WTC11 (cell line): ENCODE measurements at regions not wholly inside any gene's neighbourhood (a gene's known extent, or its start where the extent isn't known, plus 50 kb on each side); places are given as distances from the start of the nearest gene placed in this dataset.

Experiments used
- FOXJ3 ChIP-seq: sonication (generic); formaldehyde crosslinking; IDR thresholded peaks from 2 replicates; pipeline ENCODE4 v1.9.0; 2021; ENCODE audit warnings: missing genetic modification reagents, mild to moderate bottlenecking, borderline replicate concordance
- SMAD3 ChIP-seq: sonication (generic); formaldehyde crosslinking; IDR thresholded peaks from 2 replicates; pipeline ENCODE4 v1.8.0; 2022; ENCODE audit warnings: missing genetic modification reagents, mild to moderate bottlenecking, borderline replicate concordance
- ZNF138 ChIP-seq: sonication (generic); formaldehyde crosslinking; conservative IDR thresholded peaks from 2 replicates; pipeline ENCODE4 v1.8.1; 2022; ENCODE audit warnings: mild to moderate bottlenecking, moderate library complexity, missing genetic modification reagents
- TF ChIP-seq, protein P1 (sequence below): sonication (generic); formaldehyde crosslinking; IDR thresholded peaks from 2 replicates; pipeline ENCODE4 v1.8.1; 2023; ENCODE audit warnings: mild to moderate bottlenecking, moderate library complexity, missing genetic modification reagents
- TF ChIP-seq, protein P2 (sequence below): fragments of 200-600 bp; IDR thresholded peaks from 2 replicates; pipeline ENCODE4 v1.8.0; 2022; ENCODE audit warnings: antibody characterized with exemption

DNA sequence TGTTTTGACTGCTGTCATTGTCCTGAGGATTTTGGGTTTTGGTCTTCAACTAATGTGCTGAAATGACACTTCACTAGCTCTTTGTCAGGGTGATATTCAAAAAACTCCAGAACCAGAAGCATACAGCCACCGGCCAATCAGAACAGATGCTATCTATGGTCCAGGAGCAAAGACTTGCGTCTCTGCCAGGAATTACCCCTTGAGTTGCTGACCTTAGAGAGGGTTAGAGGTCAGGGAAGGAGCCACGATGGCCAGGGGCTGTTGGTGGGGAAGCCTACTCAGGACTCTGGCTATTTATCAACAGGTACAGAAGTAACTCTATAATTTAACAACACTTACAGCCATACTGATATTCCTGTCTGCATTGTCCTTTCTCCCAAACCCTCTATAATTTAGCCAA lies 356.8 kb downstream of the EFNA5 start:
- TF ChIP-seq, protein P1, sequence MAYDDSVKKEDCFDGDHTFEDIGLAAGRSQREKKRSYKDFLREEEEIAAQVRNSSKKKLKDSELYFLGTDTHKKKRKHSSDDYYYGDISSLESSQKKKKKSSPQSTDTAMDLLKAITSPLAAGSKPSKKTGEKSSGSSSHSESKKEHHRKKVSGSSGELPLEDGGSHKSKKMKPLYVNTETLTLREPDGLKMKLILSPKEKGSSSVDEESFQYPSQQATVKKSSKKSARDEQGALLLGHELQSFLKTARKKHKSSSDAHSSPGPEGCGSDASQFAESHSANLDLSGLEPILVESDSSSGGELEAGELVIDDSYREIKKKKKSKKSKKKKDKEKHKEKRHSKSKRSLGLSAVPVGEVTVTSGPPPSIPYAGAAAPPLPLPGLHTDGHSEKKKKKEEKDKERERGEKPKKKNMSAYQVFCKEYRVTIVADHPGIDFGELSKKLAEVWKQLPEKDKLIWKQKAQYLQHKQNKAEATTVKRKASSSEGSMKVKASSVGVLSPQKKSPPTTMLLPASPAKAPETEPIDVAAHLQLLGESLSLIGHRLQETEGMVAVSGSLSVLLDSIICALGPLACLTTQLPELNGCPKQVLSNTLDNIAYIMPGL, result no peak
- TF ChIP-seq FOXJ3 (CRISPR knock-in tag) (no peak), ZNF138 (CRISPR knock-in tag) (no peak), SMAD3 (CRISPR knock-in tag) (no peak)
- TF ChIP-seq, protein P2, sequence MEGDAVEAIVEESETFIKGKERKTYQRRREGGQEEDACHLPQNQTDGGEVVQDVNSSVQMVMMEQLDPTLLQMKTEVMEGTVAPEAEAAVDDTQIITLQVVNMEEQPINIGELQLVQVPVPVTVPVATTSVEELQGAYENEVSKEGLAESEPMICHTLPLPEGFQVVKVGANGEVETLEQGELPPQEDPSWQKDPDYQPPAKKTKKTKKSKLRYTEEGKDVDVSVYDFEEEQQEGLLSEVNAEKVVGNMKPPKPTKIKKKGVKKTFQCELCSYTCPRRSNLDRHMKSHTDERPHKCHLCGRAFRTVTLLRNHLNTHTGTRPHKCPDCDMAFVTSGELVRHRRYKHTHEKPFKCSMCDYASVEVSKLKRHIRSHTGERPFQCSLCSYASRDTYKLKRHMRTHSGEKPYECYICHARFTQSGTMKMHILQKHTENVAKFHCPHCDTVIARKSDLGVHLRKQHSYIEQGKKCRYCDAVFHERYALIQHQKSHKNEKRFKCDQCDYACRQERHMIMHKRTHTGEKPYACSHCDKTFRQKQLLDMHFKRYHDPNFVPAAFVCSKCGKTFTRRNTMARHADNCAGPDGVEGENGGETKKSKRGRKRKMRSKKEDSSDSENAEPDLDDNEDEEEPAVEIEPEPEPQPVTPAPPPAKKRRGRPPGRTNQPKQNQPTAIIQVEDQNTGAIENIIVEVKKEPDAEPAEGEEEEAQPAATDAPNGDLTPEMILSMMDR, result no peak
